Stomach (tissue), 4 donors: ENCODE measurements at regions not wholly inside any gene's neighbourhood (a gene's known extent, or its start where the extent isn't known, plus 50 kb on each side); places are given as distances from the start of the nearest gene placed in this dataset.

Source experiments
- EP300 ChIP-seq: sonication (generic); formaldehyde crosslinking; IDR thresholded peaks from one replicate; pipeline ENCODE4 v1.6.1; 2017; ENCODE audit warnings: antibody characterized with exemption
- POLR2A ChIP-seq, 4 donors: fragments of 450-650 bp; IDR thresholded peaks; one replicate each; pipeline ENCODE4 v1.6.1; 2016; ENCODE audit warnings: antibody characterized with exemption in 4 of 4, control low read depth in 2 of 4, mild to moderate bottlenecking in 1 of 4, moderate library complexity in 1 of 4
- POLR2AphosphoS5 ChIP-seq, 3 donors: sonication (generic); formaldehyde crosslinking; IDR thresholded peaks; one replicate each; pipeline ENCODE4 v1.6.1; 2016; ENCODE audit warnings: antibody characterized with exemption in 3 of 3
- TF ChIP-seq, protein P1 (sequence below), 7 experiments: fragments of 450-650 bp in 4 of 7; fragments of 200-600 bp in 3 of 7; sonication (generic) in 3 of 7; IDR thresholded peaks; one replicate each; pipeline ENCODE4 v1.5.1; 2016 to 2019; ENCODE audit warnings: antibody characterized with exemption in 7 of 7, control low read depth in 2 of 7, mild to moderate bottlenecking in 1 of 7

DNA sequence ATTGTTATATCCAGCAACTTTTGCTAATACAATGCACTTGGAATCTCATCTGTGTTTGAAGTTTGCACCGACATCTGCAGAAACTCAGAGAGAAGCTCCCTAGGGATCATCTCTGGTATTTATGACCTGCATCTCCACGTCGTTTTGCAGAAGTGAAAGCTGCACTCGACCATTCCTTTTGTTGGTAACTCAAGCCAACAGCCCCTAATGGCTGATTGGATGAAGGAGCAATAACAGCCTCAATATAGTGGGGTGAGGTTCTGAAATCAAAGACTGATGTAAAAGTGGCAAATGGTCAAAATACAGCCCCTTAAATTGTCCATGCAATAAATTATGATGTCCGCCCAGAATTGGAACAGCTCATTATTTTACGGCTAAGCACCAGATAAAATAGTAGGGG is 344.2 kb upstream of the KAZN start:
- TF ChIP-seq, protein P1, sequence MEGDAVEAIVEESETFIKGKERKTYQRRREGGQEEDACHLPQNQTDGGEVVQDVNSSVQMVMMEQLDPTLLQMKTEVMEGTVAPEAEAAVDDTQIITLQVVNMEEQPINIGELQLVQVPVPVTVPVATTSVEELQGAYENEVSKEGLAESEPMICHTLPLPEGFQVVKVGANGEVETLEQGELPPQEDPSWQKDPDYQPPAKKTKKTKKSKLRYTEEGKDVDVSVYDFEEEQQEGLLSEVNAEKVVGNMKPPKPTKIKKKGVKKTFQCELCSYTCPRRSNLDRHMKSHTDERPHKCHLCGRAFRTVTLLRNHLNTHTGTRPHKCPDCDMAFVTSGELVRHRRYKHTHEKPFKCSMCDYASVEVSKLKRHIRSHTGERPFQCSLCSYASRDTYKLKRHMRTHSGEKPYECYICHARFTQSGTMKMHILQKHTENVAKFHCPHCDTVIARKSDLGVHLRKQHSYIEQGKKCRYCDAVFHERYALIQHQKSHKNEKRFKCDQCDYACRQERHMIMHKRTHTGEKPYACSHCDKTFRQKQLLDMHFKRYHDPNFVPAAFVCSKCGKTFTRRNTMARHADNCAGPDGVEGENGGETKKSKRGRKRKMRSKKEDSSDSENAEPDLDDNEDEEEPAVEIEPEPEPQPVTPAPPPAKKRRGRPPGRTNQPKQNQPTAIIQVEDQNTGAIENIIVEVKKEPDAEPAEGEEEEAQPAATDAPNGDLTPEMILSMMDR (IDR thresholded peaks at IDR 0.05), result no peak
- TF ChIP-seq EP300, result no peak
- TF ChIP-seq POLR2A (IDR thresholded peaks at IDR 0.05), result no peak
- TF ChIP-seq POLR2AphosphoS5 (IDR thresholded peaks at IDR 0.05), result no peak
